ENCODE measurements at regions not wholly inside any gene's neighbourhood (a gene's known extent, or its start where the extent isn't known, plus 50 kb on each side); places are given as distances from the start of the nearest gene placed in this dataset.

GRCh38 chr13:76523740-76524340, 362.4 kb downstream of the KCTD12 start:
- Histone ChIP-seq H3K36me3 (ENCODE audit: control insufficient read depth, insufficient read depth, low read length) (no peaks in the 10 kb centered on the region), H3K9ac (ENCODE audit: low read depth, low read length) (no peak overlapping the region), H3K4me3 (ENCODE audit: low read depth, low read length) (no peak overlapping the region), H3K4me1 (ENCODE audit: control insufficient read depth, insufficient read depth, low read length) (peaks cover 9% of the 10 kb centered on the region), H3K27ac (ENCODE audit: low read depth, low read length) (no peak overlapping the region), H3K27me3 (ENCODE audit: control insufficient read depth, insufficient read depth, low read length) (no peaks in the 10 kb centered on the region), H3K9me3 (ENCODE audit: control insufficient read depth, insufficient read depth, low read length) (no peaks in the 10 kb centered on the region)

GRCh38 chr13:76522083-76522755, 364.0 kb downstream of the KCTD12 start:
- no peaks in the 10 kb centered on the region for H3K36me3 ChIP-seq (ENCODE audit: control insufficient read depth, insufficient read depth, low read length)
- no peak overlapping the region for H3K27ac ChIP-seq (ENCODE audit: low read depth, low read length)
- no peak overlapping the region for H3K4me3 ChIP-seq (ENCODE audit: low read depth, low read length)
- H3K27me3 ChIP-seq (ENCODE audit: control insufficient read depth, insufficient read depth, low read length), result no peaks in the 10 kb centered on the region
- H3K9ac ChIP-seq (ENCODE audit: low read depth, low read length), result no peak overlapping the region
- peaks cover 17% of the 10 kb centered on the region for H3K4me1 ChIP-seq (ENCODE audit: control insufficient read depth, insufficient read depth, low read length)
- H3K9me3 ChIP-seq (ENCODE audit: control insufficient read depth, insufficient read depth, low read length), result no peaks in the 10 kb centered on the region

GRCh38 chr13:76519685-76520084, 366.5 kb downstream of the KCTD12 start:
- no peak overlapping the region for H3K9ac ChIP-seq (ENCODE audit: low read depth, low read length)
- H3K27me3 ChIP-seq (ENCODE audit: control insufficient read depth, insufficient read depth, low read length), result no peaks in the 10 kb centered on the region
- H3K36me3 ChIP-seq (ENCODE audit: control insufficient read depth, insufficient read depth, low read length), result no peaks in the 10 kb centered on the region
- no peaks in the 10 kb centered on the region for H3K9me3 ChIP-seq (ENCODE audit: control insufficient read depth, insufficient read depth, low read length)
- no peak overlapping the region for H3K4me3 ChIP-seq (ENCODE audit: low read depth, low read length)
- no peak overlapping the region for H3K27ac ChIP-seq (ENCODE audit: low read depth, low read length)
- peaks cover 29% of the 10 kb centered on the region for H3K4me1 ChIP-seq (ENCODE audit: control insufficient read depth, insufficient read depth, low read length)

- no peak overlapping the region for H3K27ac ChIP-seq (ENCODE audit: low read depth, low read length)
- H3K4me1 ChIP-seq (ENCODE audit: control insufficient read depth, insufficient read depth, low read length), result peaks cover 25% of the 10 kb centered on the region
- H3K27me3 ChIP-seq (ENCODE audit: control insufficient read depth, insufficient read depth, low read length), result no peaks in the 10 kb centered on the region
- H3K9me3 ChIP-seq (ENCODE audit: control insufficient read depth, insufficient read depth, low read length), result no peaks in the 10 kb centered on the region
- no peak overlapping the region for H3K4me3 ChIP-seq (ENCODE audit: low read depth, low read length)
- H3K36me3 ChIP-seq (ENCODE audit: control insufficient read depth, insufficient read depth, low read length), result no peaks in the 10 kb centered on the region
- H3K9ac ChIP-seq (ENCODE audit: low read depth, low read length), result no peak overlapping the region
Measured at GRCh38 chr13:76516586-76516985, 369.6 kb downstream of the KCTD12 start.

- no peaks in the 10 kb centered on the region for H3K36me3 ChIP-seq (ENCODE audit: control insufficient read depth, insufficient read depth, low read length)
- peaks cover 25% of the 10 kb centered on the region for H3K4me1 ChIP-seq (ENCODE audit: control insufficient read depth, insufficient read depth, low read length)
- no peak overlapping the region for H3K9ac ChIP-seq (ENCODE audit: low read depth, low read length)
- no peaks in the 10 kb centered on the region for H3K27me3 ChIP-seq (ENCODE audit: control insufficient read depth, insufficient read depth, low read length)
- no peak overlapping the region for H3K4me3 ChIP-seq (ENCODE audit: low read depth, low read length)
- H3K9me3 ChIP-seq (ENCODE audit: control insufficient read depth, insufficient read depth, low read length), result no peaks in the 10 kb centered on the region
- H3K27ac ChIP-seq (ENCODE audit: low read depth, low read length), result no peak overlapping the region
Measured at GRCh38 chr13:76516013-76516412, 370.2 kb downstream of the KCTD12 start.

GRCh38 chr13:76512721-76513145, 373.5 kb downstream of the KCTD12 start:
- H3K9me3 ChIP-seq (ENCODE audit: control insufficient read depth, insufficient read depth, low read length), result no peaks in the 10 kb centered on the region
- H3K9ac ChIP-seq (ENCODE audit: low read depth, low read length), result no peak overlapping the region
- no peaks in the 10 kb centered on the region for H3K36me3 ChIP-seq (ENCODE audit: control insufficient read depth, insufficient read depth, low read length)
- H3K27ac ChIP-seq (ENCODE audit: low read depth, low read length), result no peak overlapping the region
- no peak overlapping the region for H3K4me3 ChIP-seq (ENCODE audit: low read depth, low read length)
- no peaks in the 10 kb centered on the region for H3K27me3 ChIP-seq (ENCODE audit: control insufficient read depth, insufficient read depth, low read length)
- peaks cover 20% of the 10 kb centered on the region for H3K4me1 ChIP-seq (ENCODE audit: control insufficient read depth, insufficient read depth, low read length)

- no peaks in the 10 kb centered on the region for H3K27me3 ChIP-seq (ENCODE audit: control insufficient read depth, insufficient read depth, low read length)
Measured at GRCh38 chr13:76505437-76505836, 380.8 kb downstream of the KCTD12 start.

GRCh38 chr13:76503766-76504165, 382.4 kb downstream of the KCTD12 start:
- no peaks in the 10 kb centered on the region for H3K9me3 ChIP-seq (ENCODE audit: control insufficient read depth, insufficient read depth, low read length)
- no peaks in the 10 kb centered on the region for H3K36me3 ChIP-seq (ENCODE audit: control insufficient read depth, insufficient read depth, low read length)
- H3K4me1 ChIP-seq (ENCODE audit: control insufficient read depth, insufficient read depth, low read length), result peaks cover 3% of the 10 kb centered on the region; the same call in 1 of the 2 replicates
- H3K27ac ChIP-seq (ENCODE audit: low read depth, low read length), result no peak overlapping the region
- H3K4me3 ChIP-seq (ENCODE audit: low read depth, low read length), result no peak overlapping the region
- H3K9ac ChIP-seq (ENCODE audit: low read depth, low read length), result no peak overlapping the region
- no peaks in the 10 kb centered on the region for H3K27me3 ChIP-seq (ENCODE audit: control insufficient read depth, insufficient read depth, low read length)

More at GRCh38 chr13:76505437-76505836, 380.8 kb downstream of the KCTD12 start:
- no peak overlapping the region for H3K9ac ChIP-seq (ENCODE audit: low read depth, low read length)
- no peak overlapping the region for H3K27ac ChIP-seq (ENCODE audit: low read depth, low read length)
- no peak overlapping the region for H3K4me3 ChIP-seq (ENCODE audit: low read depth, low read length)
- no peaks in the 10 kb centered on the region for H3K9me3 ChIP-seq (ENCODE audit: control insufficient read depth, insufficient read depth, low read length)
- no peaks in the 10 kb centered on the region for H3K36me3 ChIP-seq (ENCODE audit: control insufficient read depth, insufficient read depth, low read length)
- peaks cover 3% of the 10 kb centered on the region; the same call in 1 of the 2 replicates for H3K4me1 ChIP-seq (ENCODE audit: control insufficient read depth, insufficient read depth, low read length)

GRCh38 chr13:76503291-76503690, 382.9 kb downstream of the KCTD12 start:
- Histone ChIP-seq H3K27ac (ENCODE audit: low read depth, low read length) (no peak overlapping the region), H3K9me3 (ENCODE audit: control insufficient read depth, insufficient read depth, low read length) (no peaks in the 10 kb centered on the region), H3K27me3 (ENCODE audit: control insufficient read depth, insufficient read depth, low read length) (no peaks in the 10 kb centered on the region), H3K36me3 (ENCODE audit: control insufficient read depth, insufficient read depth, low read length) (no peaks in the 10 kb centered on the region), H3K4me3 (ENCODE audit: low read depth, low read length) (no peak overlapping the region), H3K4me1 (ENCODE audit: control insufficient read depth, insufficient read depth, low read length) (peaks cover 3% of the 10 kb centered on the region; the same call in 1 of the 2 replicates), H3K9ac (ENCODE audit: low read depth, low read length) (no peak overlapping the region)

GRCh38 chr13:76500894-76501293, 385.3 kb downstream of the KCTD12 start:
- Histone ChIP-seq H3K27ac (ENCODE audit: low read depth, low read length) (no peak overlapping the region), H3K27me3 (ENCODE audit: control insufficient read depth, insufficient read depth, low read length) (no peaks in the 10 kb centered on the region), H3K4me1 (ENCODE audit: control insufficient read depth, insufficient read depth, low read length) (peaks cover 3% of the 10 kb centered on the region; the same call in 1 of the 2 replicates), H3K9me3 (ENCODE audit: control insufficient read depth, insufficient read depth, low read length) (no peaks in the 10 kb centered on the region), H3K36me3 (ENCODE audit: control insufficient read depth, insufficient read depth, low read length) (no peaks in the 10 kb centered on the region), H3K4me3 (ENCODE audit: low read depth, low read length) (no peak overlapping the region), H3K9ac (ENCODE audit: low read depth, low read length) (no peak overlapping the region)

GRCh38 chr13:76499891-76500290, 386.3 kb downstream of the KCTD12 start:
- H3K27ac ChIP-seq (ENCODE audit: low read depth, low read length), result no peak overlapping the region
- no peak overlapping the region for H3K9ac ChIP-seq (ENCODE audit: low read depth, low read length)
- H3K9me3 ChIP-seq (ENCODE audit: control insufficient read depth, insufficient read depth, low read length), result no peaks in the 10 kb centered on the region
- H3K4me3 ChIP-seq (ENCODE audit: low read depth, low read length), result no peak overlapping the region
- no peaks in the 10 kb centered on the region for H3K36me3 ChIP-seq (ENCODE audit: control insufficient read depth, insufficient read depth, low read length)
- peaks cover 3% of the 10 kb centered on the region; the same call in 1 of the 2 replicates for H3K4me1 ChIP-seq (ENCODE audit: control insufficient read depth, insufficient read depth, low read length)
- no peaks in the 10 kb centered on the region for H3K27me3 ChIP-seq (ENCODE audit: control insufficient read depth, insufficient read depth, low read length)
